ENCODE measurements at regions not wholly inside any gene's neighbourhood (a gene's known extent, or its start where the extent isn't known, plus 50 kb on each side); places are given as distances from the start of the nearest gene placed in this dataset.

GRCh38 chr2:167708998-167709397 lies 538.4 kb downstream of the STK39 start:
- TF ChIP-seq CTCF (IDR thresholded peaks at IDR 0.05; ENCODE audit: low read depth, low read length) (no peak), EZH2phosphoT487 (IDR thresholded peaks at IDR 0.05; ENCODE audit: low read depth) (no peak)

All from OCI-LY3 (cell line).